ENCODE measurements at regions not wholly inside any gene's neighbourhood (a gene's known extent, or its start where the extent isn't known, plus 50 kb on each side); places are given as distances from the start of the nearest gene placed in this dataset.
"Not testable (repeated sequence)": the region's sequence is repeated elsewhere in the genome, so short reads cannot be mapped to it uniquely, and the experiment has no call there.

DNA sequence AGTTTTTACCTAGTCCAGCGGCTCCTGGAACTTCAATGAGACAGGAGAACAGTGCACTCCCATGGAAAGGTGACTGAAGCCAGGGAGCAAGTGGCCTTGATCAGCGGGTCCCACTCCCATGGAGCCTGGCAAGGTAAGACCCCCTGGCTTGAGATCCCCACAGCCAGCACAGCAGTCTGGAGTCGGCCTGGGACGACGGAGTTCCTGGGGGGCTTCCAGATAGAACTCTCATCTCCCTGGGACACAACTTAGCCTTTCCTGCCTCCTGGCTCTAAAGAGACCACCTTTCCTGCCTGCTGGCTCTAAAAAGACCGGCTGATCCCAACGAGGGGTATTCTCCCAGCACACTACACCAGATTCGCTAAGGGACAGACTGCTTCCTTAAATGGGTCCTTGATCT, 1279.0 kb upstream of the GOT2 start:
- DNase-seq (ENCODE audit: low read depth): no peak

- no peak for DNase-seq (ENCODE audit: low read depth)
These were observed 1267.4 kb upstream of the GOT2 start for GRCh38 chr16:60001523-60001922.

- no peak for DNase-seq (ENCODE audit: low read depth)
These were observed 1263.6 kb upstream of the GOT2 start for GRCh38 chr16:59997706-59998105.

DNA sequence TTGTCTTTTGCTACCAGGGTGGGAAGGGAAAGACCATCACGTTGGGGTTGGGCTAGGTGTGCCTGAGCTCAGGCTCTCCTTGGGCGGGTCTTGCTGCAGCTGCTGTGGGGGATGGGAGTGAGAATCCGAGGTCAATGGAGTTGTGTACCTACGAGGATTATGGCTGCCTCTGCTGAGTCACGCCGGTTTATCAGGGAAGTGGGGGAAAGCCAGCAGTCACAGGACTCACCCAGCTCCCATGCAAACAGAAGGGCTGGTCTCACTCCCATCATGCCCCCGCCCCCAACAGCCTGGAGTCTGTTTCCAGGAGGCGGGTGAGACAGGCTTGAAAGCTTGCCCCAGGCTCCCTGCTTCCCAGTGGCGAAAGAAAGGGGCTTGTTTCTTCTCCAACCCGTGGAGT, 1259.0 kb upstream of the GOT2 start:
- no peak for DNase-seq (ENCODE audit: low read depth)

GRCh38 chr16:59991171-59991570, 1257.1 kb upstream of the GOT2 start:
- DNase-seq (ENCODE audit: low read depth): no peak

- no peak for DNase-seq (ENCODE audit: low read depth)
These were observed 1254.5 kb upstream of the GOT2 start for GRCh38 chr16:59988591-59988990.

GRCh38 chr16:59975953-59976352, 1241.8 kb upstream of the GOT2 start:
- no peak for DNase-seq (ENCODE audit: low read depth)

DNA sequence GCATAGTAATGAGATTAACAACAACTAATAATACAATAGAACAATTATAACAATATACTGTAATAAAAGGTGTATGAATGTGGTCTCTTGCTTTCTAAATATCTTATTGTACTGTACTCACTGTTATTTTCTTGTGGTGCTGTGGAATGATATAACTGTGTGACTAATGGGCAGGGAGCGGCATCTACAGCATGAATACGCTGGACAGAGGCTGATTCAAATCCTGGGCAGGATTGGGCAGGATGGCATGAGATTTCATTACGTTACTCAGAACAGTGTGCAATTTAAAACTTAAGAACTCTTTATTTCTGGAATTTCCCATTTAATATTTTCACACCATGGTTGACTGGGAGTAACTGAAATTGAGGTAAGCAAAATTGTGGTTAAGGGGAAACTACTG, 1239.8 kb upstream of the GOT2 start:
- DNase-seq (ENCODE audit: low read depth): no peak

DNA sequence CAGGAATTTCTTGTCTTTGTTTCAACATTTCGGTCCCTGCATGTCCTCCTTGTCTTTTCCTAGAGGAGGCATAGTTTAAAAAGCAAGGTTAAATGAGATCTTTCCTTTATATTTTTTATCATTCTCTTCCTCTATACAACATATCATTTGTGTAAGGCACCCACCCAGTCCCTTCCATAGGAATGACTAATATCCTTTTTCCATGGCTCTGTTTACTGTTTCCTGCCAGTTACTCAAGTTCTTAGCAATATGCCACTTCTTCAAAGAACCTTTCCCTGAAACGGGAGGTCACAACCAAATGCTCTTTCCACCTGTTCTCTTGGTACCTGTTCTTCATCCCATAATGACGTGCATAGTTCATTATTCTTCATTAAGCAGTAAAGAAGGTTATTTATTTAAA, 1237.1 kb upstream of the GOT2 start:
- no peak for DNase-seq (ENCODE audit: low read depth)

DNA sequence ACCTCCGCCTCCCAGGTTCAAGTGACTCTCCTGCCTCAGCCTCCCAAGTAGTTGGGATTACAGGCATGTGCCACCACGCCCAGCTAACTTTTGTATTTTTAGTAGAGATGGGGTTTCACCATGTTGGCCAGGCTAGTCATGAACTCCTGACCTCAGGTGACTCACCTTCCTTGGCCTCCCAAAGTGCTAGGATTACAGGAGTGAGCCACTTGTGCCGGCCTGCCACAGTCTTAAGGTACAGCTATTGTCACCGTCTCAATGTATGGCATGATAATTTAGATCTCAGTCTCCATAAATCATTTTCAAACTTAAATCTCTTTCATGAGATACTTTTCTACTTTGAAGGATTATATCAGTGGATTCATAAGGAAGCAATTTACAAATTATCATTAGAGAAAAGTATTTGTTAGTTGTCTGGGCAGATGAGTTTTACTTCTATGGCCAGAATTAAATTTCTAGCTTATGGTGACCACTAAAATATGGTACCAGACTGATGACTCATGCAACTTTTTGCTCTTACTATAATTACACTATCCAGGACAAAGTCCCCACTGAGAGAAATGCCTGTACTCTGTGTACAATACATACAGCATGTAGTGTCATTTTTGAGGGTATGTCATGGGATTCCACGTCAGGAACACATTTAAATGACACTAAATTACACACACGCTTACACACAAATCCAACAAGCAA, 1230.3 kb upstream of the GOT2 start:
- no peak for DNase-seq (ENCODE audit: low read depth)

- no peak for DNase-seq (ENCODE audit: low read depth)
These were observed 1225.2 kb upstream of the GOT2 start for GRCh38 chr16:59959311-59959710.

DNA sequence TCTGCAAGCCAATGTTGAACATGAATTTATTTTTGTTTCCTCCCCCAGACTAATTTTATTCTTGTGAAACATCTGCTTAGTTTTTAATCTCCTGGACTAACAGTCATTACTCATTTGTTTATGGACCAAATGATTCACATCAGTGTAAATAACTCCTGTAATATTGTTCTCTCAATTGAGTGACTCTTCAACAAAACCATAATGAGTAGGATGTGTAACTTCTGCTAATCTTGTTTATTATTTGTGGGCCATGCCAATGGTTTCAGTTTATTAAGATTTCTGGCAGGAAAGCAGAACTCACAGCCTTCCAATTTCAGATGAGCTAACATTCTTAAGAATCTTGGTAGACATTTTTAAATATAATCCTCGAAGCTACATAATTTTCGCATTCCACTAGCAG, 1216.3 kb upstream of the GOT2 start:
- DNase-seq (ENCODE audit: low read depth): no peak

DNA sequence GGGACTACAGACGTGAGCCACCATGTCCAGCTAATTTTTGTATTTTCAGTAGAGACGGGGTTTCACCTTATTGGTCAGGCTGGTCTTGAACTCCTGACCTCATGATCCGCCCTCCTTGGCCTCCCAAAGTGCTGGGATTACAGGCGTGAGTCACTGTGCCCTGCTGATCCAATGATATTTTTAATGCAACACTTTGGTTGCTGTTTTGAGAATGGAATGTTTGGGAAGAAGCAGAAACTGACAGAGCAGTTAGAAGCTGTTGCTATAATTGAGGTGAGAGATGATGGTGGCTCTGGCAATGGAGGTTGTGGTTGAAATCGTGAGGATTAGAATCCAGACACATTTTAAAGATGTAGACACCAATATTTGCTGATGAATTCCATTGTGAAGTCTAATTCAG, 1209.9 kb upstream of the GOT2 start:
- not testable (repeated sequence) for DNase-seq (ENCODE audit: low read depth)

DNA sequence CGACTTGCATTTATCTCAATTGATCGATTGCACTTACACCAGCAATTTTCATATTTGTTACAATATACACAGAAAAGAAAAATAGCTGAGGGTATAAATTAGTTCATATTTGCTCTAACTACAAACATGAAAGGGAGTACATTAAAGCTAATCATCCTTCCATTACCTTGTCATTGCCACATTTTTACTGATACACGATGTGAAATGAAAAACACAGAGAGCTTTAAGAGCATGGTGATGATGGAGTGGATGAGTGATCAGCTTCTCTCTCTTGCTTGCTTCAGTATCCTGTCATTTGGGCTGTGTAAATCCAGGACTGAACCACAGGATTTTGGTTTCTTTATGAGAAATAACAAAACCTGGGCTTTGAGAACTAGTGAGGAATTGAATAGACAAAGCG, 1207.5 kb upstream of the GOT2 start:
- DNase-seq (ENCODE audit: low read depth): no peak

GRCh38 chr16:59920054-59920453, 1185.9 kb upstream of the GOT2 start:
- no peak for DNase-seq (ENCODE audit: low read depth)

DNA sequence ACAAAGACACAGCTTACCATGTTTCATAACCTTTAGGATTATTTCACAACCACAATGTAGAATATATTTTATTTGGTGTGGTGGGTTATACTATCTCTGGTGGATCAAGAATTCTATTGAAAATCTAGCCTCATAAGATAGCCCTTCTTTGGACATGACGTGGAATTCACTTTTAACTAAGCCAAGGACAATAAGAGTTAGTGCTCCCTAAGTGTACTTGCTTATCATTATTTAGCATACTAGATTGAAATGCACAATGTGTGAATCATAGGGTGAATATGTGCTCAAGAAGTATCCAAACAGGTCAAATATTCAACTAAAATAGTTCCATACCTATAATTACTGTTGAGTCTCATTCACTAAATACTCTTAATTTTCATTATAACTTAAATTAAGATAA, 1179.5 kb upstream of the GOT2 start:
- DNase-seq (ENCODE audit: low read depth): no peak

DNA sequence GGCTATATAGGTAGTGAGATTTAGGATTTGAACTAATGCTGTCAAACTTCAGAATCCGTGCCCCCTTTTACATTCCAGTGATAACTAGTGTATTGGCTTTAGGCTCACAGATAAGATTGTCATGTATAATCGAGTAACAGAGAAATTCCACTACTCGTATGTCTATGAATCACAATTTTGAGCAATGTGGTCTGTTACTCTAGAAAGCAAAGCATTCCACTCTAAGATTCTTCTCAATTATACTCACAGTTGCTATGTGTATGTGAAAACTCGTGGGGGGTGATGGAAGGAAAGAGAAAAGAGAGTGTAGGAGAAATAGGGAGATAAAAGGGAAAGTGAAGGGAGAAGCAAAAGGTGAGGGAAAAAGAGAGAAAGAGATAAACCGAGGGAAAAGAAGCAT, 1175.1 kb upstream of the GOT2 start:
- no peak for DNase-seq (ENCODE audit: low read depth)

DNA sequence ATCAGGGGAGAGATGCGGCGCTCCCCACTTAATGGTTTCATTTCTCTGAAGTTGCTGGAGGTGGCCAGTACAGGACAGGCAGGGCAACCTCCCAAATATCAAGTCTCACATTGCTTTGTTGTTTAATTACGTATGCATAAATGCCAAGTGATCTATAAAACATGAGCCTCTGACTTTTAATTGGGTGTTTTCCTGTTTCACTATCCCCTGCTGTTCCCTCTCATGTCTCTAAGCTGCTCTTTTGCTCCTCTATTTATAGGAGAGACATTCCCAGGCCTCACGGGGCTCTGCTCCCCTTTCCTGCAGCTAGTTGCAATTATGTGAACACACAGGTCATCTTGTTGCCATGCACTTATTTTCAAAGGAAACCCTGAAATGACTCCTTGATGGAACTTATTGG, 1173.5 kb upstream of the GOT2 start:
- DNase-seq (ENCODE audit: low read depth): no peak

GRCh38 chr16:59905606-59906005, 1171.5 kb upstream of the GOT2 start:
- peak; percentile 41 for DNase-seq (ENCODE audit: low read depth)

GRCh38 chr16:59905131-59905530, 1171.0 kb upstream of the GOT2 start:
- no peak for DNase-seq (ENCODE audit: low read depth)

DNA sequence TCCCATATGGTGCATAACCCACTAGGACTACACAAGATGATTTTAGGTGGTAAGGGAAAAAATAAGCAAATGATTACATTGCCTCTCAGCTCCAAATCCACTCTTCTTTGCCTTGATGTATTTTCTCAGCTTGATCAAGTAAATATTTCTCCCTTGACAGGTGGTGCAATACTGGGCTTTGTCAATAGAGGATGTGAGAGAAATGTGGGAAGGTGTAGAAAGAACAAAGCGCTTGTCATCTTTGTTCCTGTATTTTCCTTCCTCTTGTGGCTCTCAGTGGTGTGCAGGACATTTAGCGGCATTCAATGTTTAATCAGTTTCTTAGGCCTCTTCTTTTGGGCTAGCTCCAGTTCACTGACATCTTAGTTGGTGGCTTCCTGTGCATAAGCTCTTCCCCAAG, 1165.8 kb upstream of the GOT2 start:
- DNase-seq (ENCODE audit: low read depth): no peak

DNA sequence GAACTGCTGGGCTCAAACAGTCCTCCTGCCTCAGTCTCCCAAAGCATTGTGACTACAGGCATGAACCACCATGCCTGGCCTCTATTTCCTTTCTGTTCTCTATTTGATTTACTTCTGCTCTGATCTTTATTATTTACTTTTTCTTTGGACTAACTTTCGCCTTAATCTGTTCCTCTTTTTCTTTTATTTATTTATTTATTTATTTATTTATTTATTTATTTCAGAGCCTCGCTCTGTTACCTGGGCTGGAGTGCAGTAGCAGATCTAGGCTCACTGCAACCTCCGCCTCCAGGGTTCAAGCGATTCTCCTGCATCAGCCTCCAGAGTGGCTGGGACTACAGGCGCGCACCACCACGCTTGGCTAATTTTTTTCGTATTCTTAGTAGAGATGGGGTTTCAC, 1158.3 kb upstream of the GOT2 start:
- DNase-seq (ENCODE audit: low read depth): no peak

- no peak for DNase-seq (ENCODE audit: low read depth)
These were observed 1153.7 kb upstream of the GOT2 start for GRCh38 chr16:59887856-59888255.

GRCh38 chr16:59886021-59886420, 1151.9 kb upstream of the GOT2 start:
- DNase-seq (ENCODE audit: low read depth): peak; percentile 75
